Gastroesophageal sphincter (tissue), 4 donors: ENCODE measurements at regions not wholly inside any gene's neighbourhood (a gene's known extent, or its start where the extent isn't known, plus 50 kb on each side); places are given as distances from the start of the nearest gene placed in this dataset.
"Not testable (repeated sequence)": the region's sequence is repeated elsewhere in the genome, so short reads cannot be mapped to it uniquely, and the experiment has no call there.

Source experiments
- ATAC-seq: fragments of 150-250 bp; one replicate; pipeline ENCODE4 v1.9.1; 2016; ENCODE audit warnings: mild to moderate bottlenecking, moderate library complexity
- H3K27ac ChIP-seq, 4 donors: fragments of 200-600 bp; sonication (generic) in 3 of 4; 1 replicate in 3 of 4; 2 replicates in 1 of 4; pipeline ENCODE4 v1.5.1; 2016 to 2019
- H3K27me3 ChIP-seq: fragments of 200-600 bp; sonication (generic); one replicate; pipeline ENCODE4 v1.5.1; 2019
- H3K36me3 ChIP-seq, 2 donors: fragments of 200-600 bp; sonication (generic); one replicate each; pipeline ENCODE4 v1.5.1; 2019; ENCODE audit warnings: control low read depth in 1 of 2
- H3K4me1 ChIP-seq, 3 donors: fragments of 200-600 bp; sonication (generic); 1 replicate in 2 of 3; 2 replicates in 1 of 3; pipeline ENCODE4 v1.5.1; 2016 to 2019; ENCODE audit warnings: control low read depth in 2 of 3
- H3K4me3 ChIP-seq, 2 donors: fragments of 200-600 bp; sonication (generic); one replicate each; pipeline ENCODE4 v1.5.1; 2019; ENCODE audit warnings: mild to moderate bottlenecking in 1 of 2, moderate library complexity in 1 of 2
- H3K9me3 ChIP-seq, 3 donors: fragments of 200-600 bp; sonication (generic); one replicate each; pipeline ENCODE4 v1.5.1; 2017 to 2019; ENCODE audit warnings: control low read depth in 2 of 3
- EP300 ChIP-seq: sonication (generic); formaldehyde crosslinking; IDR thresholded peaks from one replicate; pipeline ENCODE4 v1.6.1; 2017; ENCODE audit warnings: antibody characterized with exemption, mild to moderate bottlenecking
- POLR2A ChIP-seq, 2 donors: fragments of 450-650 bp; IDR thresholded peaks; one replicate each; pipeline ENCODE4 v1.6.1; 2017; ENCODE audit warnings: antibody characterized with exemption in 2 of 2, mild to moderate bottlenecking in 2 of 2, moderate library complexity in 1 of 2
- POLR2AphosphoS5 ChIP-seq: sonication (generic); formaldehyde crosslinking; IDR thresholded peaks from one replicate; pipeline ENCODE4 v1.6.1; 2017; ENCODE audit warnings: antibody characterized with exemption
- WGBS, 2 donors: methylation state at CpG; one replicate each; pipeline ENCODE4 v1.1.5; 2018; ENCODE audit warnings: low coverage in 1 of 2; 5-methylcytosine and 5-hydroxymethylcytosine counted together
- TF ChIP-seq, protein P1 (sequence below), 4 experiments: fragments of 200-600 bp in 2 of 4; fragments of 450-650 bp in 2 of 4; sonication (generic) in 1 of 4; IDR thresholded peaks; one replicate each; pipeline ENCODE4 v1.5.1; 2017 to 2019; ENCODE audit warnings: antibody characterized with exemption in 4 of 4, mild to moderate bottlenecking in 2 of 4, moderate library complexity in 2 of 4

GRCh38 chr6:90676516-90677300 lies 89.8 kb upstream of the MAP3K7 start:
- WGBS, 2 donors, result 63 to 67% methylated on average over 6 to 7 of the region's 7 CpGs
- H3K9me3 ChIP-seq, result no peaks in the 10 kb centered on the region
- TF ChIP-seq POLR2AphosphoS5, result no peak
- TF ChIP-seq EP300, result no peak
- TF ChIP-seq, protein P1, sequence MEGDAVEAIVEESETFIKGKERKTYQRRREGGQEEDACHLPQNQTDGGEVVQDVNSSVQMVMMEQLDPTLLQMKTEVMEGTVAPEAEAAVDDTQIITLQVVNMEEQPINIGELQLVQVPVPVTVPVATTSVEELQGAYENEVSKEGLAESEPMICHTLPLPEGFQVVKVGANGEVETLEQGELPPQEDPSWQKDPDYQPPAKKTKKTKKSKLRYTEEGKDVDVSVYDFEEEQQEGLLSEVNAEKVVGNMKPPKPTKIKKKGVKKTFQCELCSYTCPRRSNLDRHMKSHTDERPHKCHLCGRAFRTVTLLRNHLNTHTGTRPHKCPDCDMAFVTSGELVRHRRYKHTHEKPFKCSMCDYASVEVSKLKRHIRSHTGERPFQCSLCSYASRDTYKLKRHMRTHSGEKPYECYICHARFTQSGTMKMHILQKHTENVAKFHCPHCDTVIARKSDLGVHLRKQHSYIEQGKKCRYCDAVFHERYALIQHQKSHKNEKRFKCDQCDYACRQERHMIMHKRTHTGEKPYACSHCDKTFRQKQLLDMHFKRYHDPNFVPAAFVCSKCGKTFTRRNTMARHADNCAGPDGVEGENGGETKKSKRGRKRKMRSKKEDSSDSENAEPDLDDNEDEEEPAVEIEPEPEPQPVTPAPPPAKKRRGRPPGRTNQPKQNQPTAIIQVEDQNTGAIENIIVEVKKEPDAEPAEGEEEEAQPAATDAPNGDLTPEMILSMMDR (IDR thresholded peaks at IDR 0.05), result no peak
- no peak for TF ChIP-seq POLR2A (IDR thresholded peaks at IDR 0.05)
- no peaks in the 10 kb centered on the region for H3K4me1 ChIP-seq
- H3K36me3 ChIP-seq, result no peaks in the 10 kb centered on the region
- no peaks in the 10 kb centered on the region for H3K27me3 ChIP-seq
- no peak for ATAC-seq
- no peak overlapping the region for H3K27ac ChIP-seq
- H3K4me3 ChIP-seq, result no peak overlapping the region

- not testable (repeated sequence) for H3K4me3 ChIP-seq, H3K27me3 ChIP-seq, H3K27ac ChIP-seq, ATAC-seq, H3K9me3 ChIP-seq, H3K36me3 ChIP-seq, H3K4me1 ChIP-seq
- WGBS, 2 donors, result 88 to 95% methylated on average over 4 to 8 of the region's 8 CpGs
Observed at GRCh38 chr6:90675107-90675506, 88.2 kb upstream of the MAP3K7 start.

GRCh38 chr6:90674077-90674476 lies 87.2 kb upstream of the MAP3K7 start:
- H3K4me3 ChIP-seq, H3K9me3 ChIP-seq, H3K36me3 ChIP-seq, H3K27me3 ChIP-seq, H3K4me1 ChIP-seq, ATAC-seq, H3K27ac ChIP-seq: not testable (repeated sequence)
- WGBS, 2 donors, result 38 to 66% methylated on average over 6 to 9 of the region's 9 CpGs

DNA sequence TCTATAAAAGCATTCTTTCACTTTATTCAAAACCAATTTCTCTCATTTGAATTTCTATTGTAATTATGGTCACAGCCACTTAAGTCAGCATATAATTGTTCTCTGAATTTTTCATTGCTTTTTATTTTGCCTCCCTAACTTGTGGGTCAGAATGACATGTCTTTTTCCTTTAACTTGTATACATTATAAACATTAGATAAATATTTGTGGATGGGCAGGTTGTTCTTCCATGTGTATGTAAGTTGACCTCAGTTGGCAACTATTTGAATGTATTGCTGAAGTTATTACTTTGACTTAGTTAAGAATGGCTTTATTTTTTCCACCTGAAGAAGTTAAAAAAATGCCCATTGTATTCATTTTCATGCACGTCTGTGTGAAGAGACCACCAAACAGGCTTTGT lies 83.0 kb upstream of the MAP3K7 start:
- ATAC-seq, result no peak
- H3K27ac ChIP-seq, result no peak overlapping the region
- no peaks in the 10 kb centered on the region for H3K36me3 ChIP-seq
- TF ChIP-seq EP300 (no peak), POLR2AphosphoS5 (no peak), POLR2A (IDR thresholded peaks at IDR 0.05) (no peak)
- TF ChIP-seq, protein P1 (IDR thresholded peaks at IDR 0.05), result no peak
- H3K4me1 ChIP-seq, result no peaks in the 10 kb centered on the region
- WGBS, 2 donors, result 38 to 73% methylated on average over 1 of the region's 1 CpG
- H3K9me3 ChIP-seq, result no peaks in the 10 kb centered on the region
- no peak overlapping the region for H3K4me3 ChIP-seq
- H3K27me3 ChIP-seq, result no peaks in the 10 kb centered on the region

DNA sequence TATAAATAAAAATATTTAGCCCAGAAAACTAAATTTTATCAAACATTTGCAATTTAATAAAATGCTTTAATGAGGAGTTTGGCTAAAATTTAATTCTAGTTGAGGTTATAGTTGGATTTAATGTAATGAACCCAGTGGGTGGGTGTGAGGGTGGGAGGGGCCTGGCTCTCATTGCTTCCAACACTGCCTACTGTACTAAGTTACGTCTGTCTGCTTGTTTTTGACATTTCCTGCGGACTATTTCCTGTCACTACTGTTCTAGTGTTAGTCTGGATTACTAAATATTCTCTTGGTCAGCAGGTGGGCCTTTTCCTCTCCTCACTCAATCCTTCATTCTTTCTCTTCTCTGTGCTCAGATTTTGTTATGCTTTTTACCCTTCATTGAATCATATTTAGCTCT lies 82.5 kb upstream of the MAP3K7 start:
- ATAC-seq, result no peak
- no peaks in the 10 kb centered on the region for H3K27me3 ChIP-seq
- no peaks in the 10 kb centered on the region for H3K36me3 ChIP-seq
- WGBS, 2 donors, result 40 to 47% methylated on average over 2 of the region's 2 CpGs
- H3K9me3 ChIP-seq, result no peaks in the 10 kb centered on the region
- H3K4me3 ChIP-seq, result no peak overlapping the region
- no peak overlapping the region for H3K27ac ChIP-seq
- TF ChIP-seq POLR2AphosphoS5 (no peak), POLR2A (IDR thresholded peaks at IDR 0.05) (no peak), EP300 (no peak)
- TF ChIP-seq, protein P1 (IDR thresholded peaks at IDR 0.05), result no peak
- H3K4me1 ChIP-seq, result no peaks in the 10 kb centered on the region

- ATAC-seq, result no peak
- H3K27ac ChIP-seq, result no peak overlapping the region
- peaks cover 0 to 9% (median 0%) of the 10 kb centered on the region in 3 donors for H3K9me3 ChIP-seq
- H3K4me1 ChIP-seq, result no peaks in the 10 kb centered on the region
- no peaks in the 10 kb centered on the region for H3K27me3 ChIP-seq
- no peaks in the 10 kb centered on the region for H3K36me3 ChIP-seq
- H3K4me3 ChIP-seq, result no peak overlapping the region
- TF ChIP-seq EP300 (no peak), POLR2AphosphoS5 (no peak), POLR2A (IDR thresholded peaks at IDR 0.05) (no peak)
- TF ChIP-seq, protein P1 (IDR thresholded peaks at IDR 0.05), result no peak
Observed at GRCh38 chr6:90668141-90668540, 81.3 kb upstream of the MAP3K7 start.
